Right lung (tissue), 2 donors: ENCODE measurements at regions not wholly inside any gene's neighbourhood (a gene's known extent, or its start where the extent isn't known, plus 50 kb on each side); places are given as distances from the start of the nearest gene placed in this dataset.
"Not testable (repeated sequence)": the region's sequence is repeated elsewhere in the genome, so short reads cannot be mapped to it uniquely, and the experiment has no call there.

ENCODE experiments used
- DNase-seq, 2 donors: peaks; one replicate each; pipeline ENCODE4 v3.0.0-alpha.2; 2013

DNA sequence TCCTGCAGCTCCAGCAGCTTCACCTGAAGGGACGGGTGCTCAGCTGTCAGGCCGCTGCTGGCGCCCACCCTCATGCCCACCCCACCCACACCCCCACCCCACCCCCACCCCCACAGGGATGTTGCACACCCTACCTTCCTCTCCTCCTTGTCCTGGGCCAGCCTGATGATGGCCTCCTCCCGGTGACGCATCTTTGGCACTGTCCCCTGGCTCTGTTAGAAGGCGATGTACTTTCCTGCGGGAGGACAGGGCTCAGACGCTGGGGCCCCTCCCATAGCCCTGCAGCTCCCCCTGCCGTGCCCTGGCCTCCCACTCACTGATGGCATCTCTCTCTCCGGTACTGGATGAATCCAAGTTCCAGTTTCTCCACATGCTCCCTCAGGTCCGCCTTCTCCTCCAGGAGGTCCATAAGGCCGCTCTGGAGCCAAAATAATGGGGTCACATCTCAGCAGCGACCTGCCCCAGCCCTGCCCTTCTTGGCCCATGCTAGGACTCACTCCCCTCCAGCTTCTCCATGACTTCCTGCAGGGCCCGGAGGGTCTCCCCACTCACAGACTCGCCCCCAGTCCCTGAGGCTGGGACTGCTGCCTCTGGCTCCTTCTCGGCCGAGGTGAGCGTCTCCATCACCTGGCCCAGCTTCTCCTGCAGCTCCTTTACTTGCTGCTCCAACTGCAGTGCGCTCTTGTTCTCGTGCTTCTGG is 55.2 kb downstream of the GOLGA8B start:
- DNase-seq: not testable (repeated sequence)

- not testable (repeated sequence) for DNase-seq
Observed at GRCh38 chr15:34527641-34528040, 55.8 kb downstream of the GOLGA8B start.

- not testable (repeated sequence) for DNase-seq
Observed at GRCh38 chr15:34523849-34524248, 59.6 kb downstream of the GOLGA8B start.

DNA sequence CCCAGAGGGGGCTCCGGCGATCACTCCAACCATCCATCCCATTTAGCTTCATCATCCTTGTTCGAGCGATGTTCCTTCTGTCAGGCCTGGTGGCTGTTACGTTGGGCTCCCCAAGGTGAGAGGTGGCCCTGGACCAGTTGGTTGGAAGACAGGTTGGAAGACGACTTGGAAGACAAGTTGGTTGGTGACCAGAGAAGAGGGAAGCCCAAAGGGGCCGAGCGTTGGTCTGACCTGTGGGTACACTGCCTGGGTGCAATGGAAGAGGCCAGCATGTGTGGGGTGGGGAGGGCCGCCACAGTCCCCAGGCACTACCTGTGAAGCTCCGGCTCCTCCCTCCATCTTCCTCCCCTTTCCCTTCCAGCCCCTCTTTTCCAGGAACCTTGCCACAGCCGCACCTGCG is 60.9 kb downstream of the GOLGA8B start:
- not testable (repeated sequence) for DNase-seq

DNA sequence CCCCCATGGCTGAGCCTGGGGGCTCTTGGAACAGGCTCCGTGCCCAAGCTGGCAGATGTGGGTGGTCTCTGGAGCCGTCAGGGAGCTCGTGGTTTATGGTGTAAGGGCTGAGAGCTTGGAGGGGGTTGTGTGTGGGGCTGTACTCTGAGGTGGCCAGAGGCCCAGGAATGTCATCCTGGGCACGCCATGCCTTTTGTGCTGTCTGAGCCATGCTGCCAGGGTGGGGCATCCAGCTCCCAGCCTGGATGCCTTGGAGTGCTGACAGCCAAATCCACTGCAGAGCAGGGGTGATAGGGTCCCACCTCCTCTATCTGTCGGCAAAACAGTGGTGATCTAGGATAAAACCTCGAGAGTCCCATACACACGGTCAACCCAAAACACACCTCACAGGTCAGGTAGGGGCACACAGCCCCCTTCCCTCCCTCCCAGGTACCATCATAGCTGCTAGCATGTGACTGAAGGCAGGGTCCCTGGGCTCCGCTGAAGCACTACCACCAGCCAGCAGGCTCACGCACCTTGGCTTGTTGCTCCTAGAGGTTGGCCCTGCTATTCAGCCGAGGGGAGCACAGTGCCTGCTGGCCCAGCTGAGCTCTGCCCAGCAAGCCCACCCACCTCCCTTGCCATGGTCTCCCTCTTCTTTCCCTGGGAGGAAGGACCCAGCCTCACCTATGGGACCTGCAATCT is 61.5 kb downstream of the GOLGA8B start:
- not testable (repeated sequence) for DNase-seq

DNA sequence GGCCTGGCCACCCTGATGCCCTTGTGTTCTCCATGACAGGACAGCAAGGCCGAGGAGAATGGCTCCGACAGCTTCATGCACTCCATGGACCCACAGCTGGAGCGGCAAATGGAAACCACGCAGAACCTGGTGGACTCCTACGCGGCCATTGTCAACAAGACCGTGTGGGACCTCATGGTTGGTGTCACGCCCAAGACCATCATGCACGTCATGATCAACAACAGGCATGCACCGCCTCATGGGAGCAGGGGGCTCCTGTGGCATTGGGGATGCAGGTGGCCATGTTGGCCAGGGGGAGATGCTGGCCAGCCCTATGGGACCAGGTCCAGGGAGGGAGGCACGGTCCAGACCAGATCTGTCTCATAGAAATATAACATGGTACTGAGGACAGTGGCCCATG is 62.9 kb downstream of the GOLGA8B start:
- no peak for DNase-seq

- not testable (repeated sequence) for DNase-seq
Observed at GRCh38 chr15:34520010-34520409, 63.4 kb downstream of the GOLGA8B start.

DNA sequence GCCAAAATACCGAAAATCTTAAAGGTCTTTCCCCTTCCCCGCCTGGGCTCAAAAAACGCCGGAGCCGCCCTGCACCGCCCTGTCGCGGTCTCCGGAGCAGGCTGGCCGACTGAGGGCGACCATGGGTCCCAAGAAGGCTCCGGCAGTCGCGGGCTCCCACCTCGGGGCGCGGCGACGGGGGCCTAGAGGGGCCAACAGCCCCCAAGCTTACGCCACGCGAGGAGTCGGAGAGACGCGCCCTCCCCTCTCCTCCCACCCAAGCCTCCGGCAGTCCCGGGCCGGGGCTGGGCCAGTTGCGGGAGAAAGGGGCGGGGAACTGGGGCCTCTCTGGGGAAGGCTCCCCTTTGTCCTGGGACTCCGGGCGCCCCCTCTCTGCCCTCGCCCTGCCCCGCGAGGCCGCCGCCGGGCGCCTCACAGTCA is 69.2 kb downstream of the GOLGA8B start:
- peak; percentile 73 to 74 for DNase-seq

- DNase-seq: no peak
Observed at GRCh38 chr15:34512628-34513027, 70.8 kb downstream of the GOLGA8B start.

DNA sequence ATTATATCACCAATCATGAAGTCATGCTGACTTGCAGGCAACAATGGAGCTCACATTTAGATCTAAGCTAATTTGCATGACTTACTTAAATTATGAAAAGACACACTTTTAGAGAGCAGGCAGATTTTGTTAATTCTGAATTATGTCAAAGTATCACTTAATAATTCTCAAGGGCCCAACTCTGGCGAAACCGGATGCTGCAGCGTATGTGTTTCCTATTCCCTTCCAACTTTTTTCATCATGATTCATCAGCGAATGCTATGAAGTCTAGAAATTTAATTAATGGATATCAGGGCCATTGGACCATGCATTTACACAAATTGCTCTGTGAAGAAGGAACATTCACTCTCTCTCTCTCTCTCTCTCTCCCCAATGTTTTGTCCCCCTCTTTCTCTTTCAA is 63.5 kb upstream of the GOLGA8A start:
- no peak for DNase-seq

DNA sequence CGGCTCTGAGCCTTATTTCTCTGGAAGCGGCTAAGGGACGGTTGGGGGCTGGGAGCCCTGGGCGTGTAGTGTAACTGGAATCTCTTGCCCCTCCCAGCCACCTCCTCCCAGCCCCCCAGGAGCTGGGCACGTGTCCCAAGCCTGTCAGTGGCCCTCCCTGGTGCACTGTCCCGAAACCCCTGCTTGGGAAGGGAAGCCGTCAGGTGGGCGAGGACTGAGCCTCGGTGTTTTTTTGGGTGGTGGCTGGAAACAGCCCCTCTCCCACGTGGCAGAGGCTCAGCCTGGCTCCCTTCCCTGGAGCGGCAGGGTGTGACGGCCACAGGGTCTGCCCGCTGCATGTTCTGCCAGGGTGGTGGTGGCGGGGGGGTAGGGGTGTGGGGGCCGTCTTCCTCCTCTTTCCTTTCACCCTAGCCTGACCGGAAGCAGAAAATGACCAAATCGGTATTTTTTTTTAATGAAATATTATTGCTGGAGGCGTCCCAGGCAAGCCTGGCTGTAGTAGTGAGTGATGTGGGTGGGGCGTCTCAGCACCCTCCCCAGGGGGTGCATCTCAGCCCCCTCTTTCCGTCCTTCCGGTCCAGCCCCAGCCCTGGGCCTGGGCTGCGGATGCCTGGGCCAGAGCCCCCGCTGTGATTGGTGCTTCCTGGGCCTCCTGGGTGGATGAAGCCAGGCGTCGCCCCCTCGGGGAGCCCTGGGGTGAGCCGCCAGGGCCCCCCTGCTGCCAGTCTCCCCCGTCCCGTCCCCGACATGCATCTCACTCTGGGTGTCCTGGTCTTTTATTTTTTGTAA is 58.8 kb upstream of the GOLGA8A start:
- no peak for DNase-seq

DNA sequence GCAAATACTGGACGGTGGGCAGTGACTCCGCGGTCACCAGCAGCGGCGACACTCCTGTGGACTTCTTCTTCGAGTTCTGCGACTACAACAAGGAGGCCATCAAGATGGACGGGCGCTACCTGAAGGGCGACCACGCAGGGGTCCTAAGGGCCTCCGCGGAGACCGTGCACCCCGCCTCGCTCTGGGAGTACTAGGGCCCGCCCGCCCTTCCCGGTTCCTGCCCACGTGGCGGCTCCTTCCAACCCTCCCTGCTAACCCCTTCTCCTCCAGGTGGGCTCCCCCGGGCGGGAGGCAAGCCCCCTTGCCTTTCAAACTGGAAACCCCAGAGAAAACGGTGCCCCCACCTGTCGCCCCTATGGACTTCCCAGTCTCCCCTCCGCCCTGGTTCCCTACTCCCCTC is 58.1 kb upstream of the GOLGA8A start:
- not testable (repeated sequence) for DNase-seq

- DNase-seq: no peak
Observed at GRCh38 chr15:34494084-34494399, 56.4 kb upstream of the GOLGA8A start.

DNA sequence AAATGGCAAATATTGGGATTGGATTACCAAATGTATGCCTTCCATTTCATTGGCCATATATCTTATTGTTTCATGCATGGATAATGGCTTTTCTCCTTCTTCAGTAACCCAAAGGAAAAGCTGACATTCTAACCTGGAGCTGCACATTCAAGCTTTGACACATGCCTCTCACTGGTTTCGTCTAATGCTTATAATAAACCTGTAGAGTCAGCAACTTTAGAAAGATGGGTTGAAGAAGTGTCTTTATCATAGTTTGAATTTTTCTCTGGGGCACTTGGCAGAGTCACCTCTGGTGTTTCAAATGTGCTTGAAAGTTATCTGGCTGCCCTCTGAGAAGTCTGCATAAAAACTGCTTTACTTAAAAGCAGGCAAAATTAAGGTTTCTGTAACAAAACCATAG is 55.4 kb upstream of the GOLGA8A start:
- no peak for DNase-seq

DNA sequence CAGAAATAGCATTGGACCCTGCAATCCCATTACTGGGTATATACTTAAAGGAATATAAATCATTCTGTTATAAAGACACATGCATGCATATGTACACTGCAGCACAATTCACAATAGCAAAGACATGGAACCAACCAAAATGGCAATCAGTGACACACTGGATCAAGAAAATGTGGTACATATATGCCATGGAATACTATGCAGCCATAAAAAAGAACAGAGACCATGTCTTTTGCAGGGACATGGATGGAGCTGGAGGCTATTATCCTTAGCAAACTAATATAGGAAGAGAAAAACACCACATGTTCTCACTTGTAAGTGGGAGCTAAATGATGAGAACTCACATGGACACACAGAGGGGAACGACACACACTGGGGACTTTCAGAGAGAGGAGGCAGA is 53.9 kb upstream of the GOLGA8A start:
- DNase-seq: not testable (repeated sequence)

- no peak for DNase-seq
Observed at GRCh38 chr15:34490417-34491193, 53.0 kb upstream of the GOLGA8A start.

DNA sequence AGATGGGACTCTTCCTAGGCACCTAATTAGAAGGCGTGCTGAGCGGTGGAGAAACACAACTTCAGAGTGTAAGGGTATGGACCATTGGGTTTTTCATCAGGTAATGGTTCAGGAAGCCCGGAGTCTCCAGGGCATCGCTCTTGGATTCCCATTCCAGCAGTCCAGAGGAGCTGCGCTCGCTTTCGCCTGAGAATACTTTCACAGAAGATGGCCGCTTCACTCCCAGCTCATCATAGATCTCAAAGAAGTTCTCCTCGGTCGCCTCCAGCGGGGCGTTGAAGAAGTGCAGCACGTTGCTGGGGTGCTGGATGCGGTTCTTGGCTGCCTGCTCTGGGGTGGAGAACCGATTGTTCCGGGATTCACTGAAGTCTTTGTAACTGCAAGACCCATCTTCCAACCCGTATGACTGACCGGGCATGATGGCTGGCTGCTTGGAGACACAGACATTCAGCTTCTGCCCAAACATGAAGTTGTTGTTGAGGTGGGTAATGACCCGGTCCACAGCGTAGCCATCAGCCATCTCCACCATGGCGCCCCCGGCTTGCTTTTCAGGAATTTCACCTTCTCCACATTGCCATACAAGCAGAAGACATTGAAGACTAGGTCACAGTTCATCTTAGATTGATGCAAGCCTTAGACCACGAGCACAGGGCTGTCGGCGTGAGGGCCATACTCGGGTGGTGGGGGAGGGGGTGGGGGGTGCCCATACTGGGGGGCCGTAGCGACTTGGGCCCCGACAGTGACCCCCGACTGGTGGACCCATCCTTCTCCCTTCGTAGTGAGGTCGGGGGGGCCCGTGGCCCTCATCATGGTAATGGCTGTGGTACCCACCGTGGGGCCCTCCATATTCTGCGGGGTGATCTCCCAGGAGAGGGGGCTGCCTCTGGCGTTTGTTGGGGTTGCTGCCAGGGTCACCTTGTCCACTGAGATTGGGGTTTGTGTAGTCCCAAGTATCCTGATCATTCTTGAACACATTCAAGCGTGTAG is 51.7 kb upstream of the GOLGA8A start:
- not testable (repeated sequence) for DNase-seq
